Hepatocyte (in vitro differentiated cells): ENCODE measurements at regions not wholly inside any gene's neighbourhood (a gene's known extent, or its start where the extent isn't known, plus 50 kb on each side); places are given as distances from the start of the nearest gene placed in this dataset.

Experiments
- CTCF ChIP-seq: fragments of 200-600 bp; sonication (generic); IDR thresholded peaks from 2 replicates; pipeline ENCODE4 v1.5.1; 2016; ENCODE audit warnings: antibody characterized with exemption, mild to moderate bottlenecking; ENCODE audit not compliant: poor library complexity
- EZH2phosphoT487 ChIP-seq: fragments of 200-600 bp; sonication (generic); IDR thresholded peaks from one replicate; pipeline ENCODE4 v1.6.1; 2018; ENCODE audit warnings: antibody characterized with exemption, mild to moderate bottlenecking, low read depth, moderate library complexity; ENCODE audit not compliant: unreplicated experiment, severe bottlenecking

DNA sequence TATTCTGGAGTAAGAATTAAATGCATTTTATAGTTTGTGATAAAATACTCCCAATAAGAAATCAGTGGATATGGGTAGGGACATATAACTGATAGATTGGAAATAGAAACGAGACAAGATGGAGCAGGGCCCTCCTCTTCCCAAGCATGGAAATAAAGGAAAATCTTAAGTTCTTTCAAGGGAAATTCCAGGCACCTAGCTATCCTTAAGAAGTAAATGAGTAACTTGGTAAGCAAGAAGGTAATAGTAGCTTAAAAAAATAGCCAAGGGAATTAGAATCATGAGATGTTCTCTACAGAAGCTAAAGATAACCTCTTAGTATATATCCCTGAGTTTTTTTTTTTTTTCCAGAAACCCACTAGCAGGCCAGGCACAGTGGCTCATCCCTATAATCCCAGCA, 105.5 kb upstream of the FAM3C start:
- TF ChIP-seq CTCF, result no peak
- no peak for TF ChIP-seq EZH2phosphoT487
